Hepatic stellate cell (primary cell): ENCODE measurements at regions not wholly inside any gene's neighbourhood (a gene's known extent, or its start where the extent isn't known, plus 50 kb on each side); places are given as distances from the start of the nearest gene placed in this dataset.

Experiments
- DNase-seq: peaks from one replicate; pipeline ENCODE4 v3.0.0; 2011; ENCODE audit warnings: low spot score

DNA sequence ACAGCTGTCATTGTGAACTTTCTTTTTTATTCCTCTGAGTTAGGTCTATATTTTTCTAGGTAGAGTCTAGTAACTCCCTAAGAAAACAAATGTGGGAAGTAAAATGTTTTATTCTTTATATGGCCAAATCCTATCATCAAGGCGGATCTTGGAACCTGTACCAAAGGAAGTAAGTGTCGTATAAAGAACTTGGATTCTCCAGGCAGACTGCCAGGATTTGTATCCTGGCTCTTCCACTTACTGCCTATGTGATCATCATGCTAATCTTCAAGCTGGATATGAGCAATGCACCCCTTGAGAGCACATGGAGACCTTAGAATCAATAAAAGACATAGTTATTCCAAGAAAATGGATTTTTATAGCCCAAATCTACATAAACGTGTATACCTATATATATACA, 286.5 kb downstream of the PCDH17 start:
- DNase-seq: no peak

DNA sequence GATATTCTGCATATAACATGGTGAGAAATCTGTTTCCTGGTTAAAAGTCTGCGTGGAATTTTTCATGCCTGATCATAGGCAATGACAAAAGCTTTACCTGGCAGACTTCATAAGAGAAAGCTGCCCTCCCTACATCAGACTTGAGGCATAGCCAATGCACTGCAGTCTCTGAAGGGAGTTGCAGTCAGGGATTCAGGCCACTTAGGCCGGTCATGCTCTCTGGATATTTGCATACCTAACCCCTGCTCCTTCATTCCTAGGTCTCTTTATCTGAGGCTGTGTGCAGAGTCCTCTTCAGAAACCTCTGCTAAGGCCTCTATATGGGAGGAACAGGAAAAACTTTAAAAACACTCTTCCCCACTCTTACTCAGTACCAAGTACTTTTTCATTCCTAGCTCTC, 287.4 kb downstream of the PCDH17 start:
- DNase-seq: no peak

DNA sequence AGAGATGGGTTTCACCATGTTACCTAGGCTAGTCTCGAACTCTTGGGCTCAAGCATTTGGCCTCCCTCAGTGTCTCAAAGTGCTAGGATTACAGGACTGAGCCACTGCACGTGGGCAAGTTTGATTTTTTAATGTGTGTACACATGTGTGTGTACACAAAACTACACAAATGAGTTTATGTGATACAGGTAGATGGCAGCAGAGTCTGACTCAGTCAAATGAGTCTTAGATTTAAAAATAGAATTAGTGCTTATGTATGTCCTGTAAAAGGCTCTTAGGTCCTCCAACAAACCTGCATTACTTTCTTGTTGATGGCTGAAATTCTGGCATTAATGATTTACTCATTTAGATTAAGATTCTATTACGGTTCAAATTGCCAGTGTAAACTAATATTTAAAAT, 293.7 kb downstream of the PCDH17 start:
- no peak for DNase-seq

DNA sequence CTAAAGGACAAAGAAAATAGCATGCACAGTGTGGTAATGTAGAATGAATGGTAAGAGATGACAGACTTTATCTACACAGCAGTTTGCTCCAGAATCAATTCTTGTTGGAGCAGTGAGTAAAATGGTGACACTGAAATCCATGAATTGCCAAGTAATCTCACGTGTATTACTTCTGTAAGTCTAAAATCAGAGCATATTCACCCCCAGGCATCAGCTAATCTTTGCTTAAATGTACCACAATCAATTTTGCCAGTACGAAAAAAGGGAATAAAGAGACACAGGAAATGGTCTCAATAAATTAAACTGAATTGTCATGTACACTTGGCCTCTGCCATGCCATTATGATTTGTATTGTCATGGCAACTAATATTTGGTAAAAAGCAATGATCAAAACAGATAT, 294.2 kb downstream of the PCDH17 start:
- no peak for DNase-seq

DNA sequence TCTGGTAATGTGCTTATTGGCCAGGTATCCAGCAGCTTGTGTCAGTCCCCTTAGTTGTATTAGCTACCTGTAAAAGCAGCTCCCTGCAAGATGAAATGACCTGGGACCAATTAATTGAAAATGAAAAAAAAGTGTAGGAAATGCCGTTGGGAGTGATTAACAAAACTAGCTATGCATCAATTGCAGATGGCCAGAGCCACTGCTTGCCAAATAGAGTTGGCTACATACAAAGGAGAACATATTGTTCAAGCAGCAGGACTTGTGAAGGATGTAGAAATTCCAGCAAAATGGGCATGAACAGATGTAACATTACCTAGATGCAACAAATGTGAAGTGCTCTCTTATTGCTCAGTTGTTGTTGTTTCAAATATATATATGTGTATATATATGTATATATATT, 300.5 kb downstream of the PCDH17 start:
- no peak for DNase-seq

DNA sequence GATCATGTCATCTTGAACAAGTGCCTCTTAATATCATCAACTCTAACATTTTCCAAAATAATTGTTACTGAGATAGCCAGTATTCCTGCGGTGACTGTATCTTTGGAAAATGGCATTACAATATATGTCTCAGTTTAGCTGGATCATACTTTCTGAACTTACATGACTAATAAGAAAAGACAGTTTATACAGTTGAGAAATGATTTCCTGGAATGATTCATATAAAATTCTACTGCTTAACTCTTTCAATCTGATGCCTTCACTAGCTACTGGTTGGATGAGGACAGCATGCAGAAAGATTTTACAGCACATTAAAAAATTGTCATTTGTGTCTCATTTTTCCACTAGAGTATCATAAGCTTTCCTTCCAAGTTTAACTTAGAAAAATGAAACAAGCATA, 302.1 kb downstream of the PCDH17 start:
- no peak for DNase-seq

DNA sequence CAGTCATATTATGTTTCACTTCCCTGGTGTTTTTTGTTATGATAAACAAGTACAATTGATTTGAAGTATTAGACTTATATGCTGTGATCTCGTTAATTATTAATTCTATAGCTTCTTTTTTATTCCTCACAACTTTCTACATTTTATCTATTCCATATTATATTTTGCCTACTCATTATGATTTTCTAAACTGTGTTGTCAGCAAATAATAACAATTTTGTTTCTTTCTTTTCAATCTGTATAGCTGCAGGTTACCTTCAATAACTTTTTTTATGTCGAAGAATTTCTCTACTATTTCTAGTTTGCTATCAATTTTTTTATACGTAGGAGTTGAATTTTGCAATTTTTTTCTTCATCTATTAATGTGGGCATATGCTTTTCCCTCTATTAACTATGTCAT, 304.4 kb downstream of the PCDH17 start:
- no peak for DNase-seq

DNA sequence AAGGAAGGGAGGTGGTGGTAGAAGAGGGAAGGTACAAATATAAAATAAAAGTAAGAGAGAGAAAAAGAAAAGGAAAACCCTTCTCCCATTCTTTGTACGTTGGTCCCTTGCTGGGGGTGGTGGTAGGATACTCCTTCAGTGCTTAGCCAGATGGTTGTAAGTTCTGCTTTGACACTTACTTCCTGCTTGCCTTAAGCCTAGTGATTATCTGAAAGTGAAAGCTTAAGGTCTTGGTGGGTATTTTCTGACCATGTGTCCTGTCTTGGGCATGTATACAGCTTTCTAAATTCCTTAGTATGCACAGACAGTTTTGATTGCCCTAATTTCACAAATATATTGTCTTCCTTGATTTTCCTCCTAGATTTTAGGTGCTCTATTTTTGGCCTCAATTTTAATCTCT, 314.8 kb downstream of the PCDH17 start:
- no peak for DNase-seq

DNA sequence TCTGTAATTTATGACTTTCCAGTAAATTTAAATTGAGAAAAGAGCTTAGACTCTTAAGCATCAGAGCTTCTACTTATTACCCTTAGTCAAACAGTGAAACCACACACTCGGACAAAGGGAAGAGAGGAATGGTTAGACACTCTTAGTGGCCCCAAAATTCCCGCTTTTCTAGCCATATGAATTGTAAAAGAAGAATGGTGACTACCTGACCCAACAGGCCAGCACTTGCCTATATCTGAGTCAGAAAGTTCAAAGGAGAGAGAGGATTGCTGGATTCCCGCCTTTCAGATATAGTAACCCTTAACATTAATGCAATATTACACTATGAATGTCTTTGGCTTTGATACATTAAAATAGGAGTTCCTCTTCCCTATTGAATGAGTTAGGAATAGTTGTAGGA, 317.3 kb downstream of the PCDH17 start:
- DNase-seq: no peak

DNA sequence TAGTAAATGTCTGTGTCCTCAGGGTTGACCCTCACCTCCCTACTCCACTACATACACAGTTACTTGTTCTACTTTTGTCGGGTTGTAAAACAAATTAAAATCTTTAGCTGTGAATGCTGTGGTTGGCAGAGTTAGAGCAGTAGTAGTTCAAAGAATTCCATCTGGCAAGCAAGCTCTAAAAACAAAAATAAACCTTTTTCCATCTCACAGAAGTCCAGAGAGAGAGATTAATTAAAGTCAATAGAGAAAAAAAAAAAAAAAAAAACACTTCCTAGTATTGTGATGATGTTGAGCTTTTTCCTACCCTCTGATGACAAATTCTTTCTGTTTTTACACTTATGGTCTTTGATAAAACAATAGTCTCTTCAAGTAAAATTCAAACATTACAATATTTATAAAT, 338.4 kb downstream of the PCDH17 start:
- DNase-seq: no peak

DNA sequence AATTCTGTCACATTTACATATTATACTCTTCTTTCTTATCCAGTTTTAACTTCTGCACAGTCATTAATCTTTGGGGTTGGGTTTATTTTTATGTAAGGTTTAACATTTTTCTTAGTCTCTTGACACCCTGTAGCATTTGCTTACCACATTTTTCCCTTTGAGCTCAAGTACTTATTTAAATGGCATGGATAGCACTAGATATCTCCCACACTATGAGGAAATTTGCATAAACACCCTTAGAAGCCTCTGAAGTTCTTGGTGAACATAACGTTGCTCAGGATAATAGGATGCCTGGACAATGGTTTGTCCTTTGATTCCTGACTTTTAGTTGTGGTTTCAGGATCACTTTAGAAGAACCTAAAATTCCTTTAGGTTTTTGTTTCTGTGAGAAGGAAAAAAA, 338.9 kb downstream of the PCDH17 start:
- no peak for DNase-seq

DNA sequence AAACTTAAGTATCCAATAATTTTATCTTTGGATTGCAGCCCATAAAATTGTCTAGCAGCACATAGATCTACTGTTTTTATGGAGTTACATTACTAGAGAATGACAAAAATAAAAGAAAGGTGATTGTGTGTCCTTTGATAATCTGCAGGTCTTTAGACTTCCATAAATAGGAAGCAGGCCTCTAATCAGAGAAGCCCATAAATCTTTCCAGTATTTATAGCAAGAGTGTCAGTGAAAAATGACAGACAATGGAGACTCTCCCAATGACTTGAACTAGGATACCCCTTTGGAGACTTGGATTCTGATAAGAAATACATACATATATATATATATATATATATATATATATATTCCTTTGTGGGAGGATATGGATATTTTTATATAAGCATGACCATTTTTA, 351.2 kb downstream of the PCDH17 start:
- DNase-seq: no peak

DNA sequence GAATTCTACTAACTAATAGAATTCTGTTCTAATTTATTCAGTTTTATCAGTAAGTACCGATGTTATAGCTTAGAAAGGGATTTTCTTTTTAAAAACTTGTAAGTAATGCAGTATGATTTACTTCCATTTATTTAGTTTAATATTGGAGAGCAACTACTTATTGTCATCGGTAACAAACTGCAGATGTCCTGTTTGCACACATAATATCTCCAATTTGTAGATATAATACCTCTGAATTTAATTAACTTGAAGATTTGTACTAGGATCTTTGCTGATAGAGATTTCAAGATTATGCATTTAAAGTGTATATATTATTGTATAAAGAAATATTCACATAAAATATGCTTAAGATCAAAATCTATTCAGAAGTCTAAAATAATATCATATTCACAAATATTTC, 356.7 kb downstream of the PCDH17 start:
- no peak for DNase-seq

DNA sequence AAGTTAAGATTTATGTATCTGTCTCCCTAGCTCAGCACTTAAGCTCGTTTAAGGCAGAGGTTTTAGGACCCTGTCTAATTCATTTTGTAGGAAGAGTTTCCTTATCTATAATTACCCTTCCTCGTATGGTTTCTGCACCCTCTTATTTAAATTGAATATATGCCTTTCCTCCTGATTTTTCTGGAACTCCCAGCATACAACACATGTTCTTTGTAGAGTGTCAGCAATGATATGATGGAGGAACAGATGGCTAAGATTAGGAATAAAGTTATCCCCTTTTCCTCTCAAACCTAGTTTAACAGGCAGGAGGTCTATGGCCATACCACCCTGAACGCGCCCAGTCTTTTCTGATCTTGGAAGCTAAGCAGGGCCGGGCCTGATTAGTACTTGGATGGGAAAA, 359.5 kb downstream of the PCDH17 start:
- DNase-seq: no peak

DNA sequence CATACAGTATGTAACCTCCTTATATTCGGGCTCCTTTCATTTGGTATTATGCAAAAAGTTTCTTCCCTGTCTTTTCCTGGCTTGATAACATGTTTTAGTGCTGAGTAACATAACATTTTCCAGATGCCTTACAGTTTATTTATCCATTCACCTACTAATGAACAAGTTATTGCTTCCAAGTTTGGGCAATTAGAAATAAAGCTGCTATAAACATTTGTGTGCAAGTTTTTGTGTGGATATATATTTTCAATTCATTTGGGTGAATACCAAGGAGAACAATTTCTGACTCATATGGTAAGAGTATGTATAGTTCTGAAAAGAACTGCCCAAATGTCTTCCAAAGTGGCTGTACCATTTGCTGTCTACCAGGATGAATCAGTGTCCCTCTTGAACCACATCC, 360.9 kb downstream of the PCDH17 start:
- DNase-seq: no peak

DNA sequence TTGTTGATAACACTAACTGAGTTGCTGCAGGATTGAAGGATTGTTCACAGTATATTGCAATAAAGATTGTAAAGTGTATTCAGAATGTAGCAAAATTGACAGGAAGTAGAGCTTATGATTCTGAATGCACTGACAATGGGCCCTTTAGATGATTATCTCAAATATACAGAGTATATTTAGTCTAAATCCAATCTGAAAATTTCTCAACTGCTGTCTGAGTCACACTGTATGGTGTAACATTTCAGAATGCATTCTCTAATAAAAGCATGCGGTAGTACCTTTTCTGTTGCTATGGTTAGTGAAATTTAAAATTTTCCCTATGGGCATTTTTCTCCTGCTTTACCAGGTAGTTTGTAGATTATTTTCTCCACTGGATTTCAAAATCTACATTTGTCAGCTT, 365.2 kb downstream of the PCDH17 start:
- DNase-seq: no peak

DNA sequence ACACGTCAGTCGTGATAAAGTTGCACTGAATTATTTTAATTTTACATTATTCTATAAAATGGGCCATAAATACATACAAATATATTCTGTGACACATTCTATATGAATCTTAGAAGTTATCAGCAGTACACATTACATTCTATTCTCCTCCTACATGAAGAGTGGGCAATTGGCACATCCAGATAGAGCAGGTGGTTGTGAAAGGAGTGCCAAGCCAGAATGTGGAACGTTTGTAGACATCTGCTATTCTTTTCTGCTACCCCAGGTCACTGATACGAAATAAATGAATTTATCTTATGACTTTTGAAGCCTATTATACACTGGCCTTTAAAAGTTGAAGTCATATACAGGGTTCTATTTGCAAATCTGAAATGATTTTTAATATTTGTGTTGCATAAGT, 373.2 kb downstream of the PCDH17 start:
- DNase-seq: no peak

DNA sequence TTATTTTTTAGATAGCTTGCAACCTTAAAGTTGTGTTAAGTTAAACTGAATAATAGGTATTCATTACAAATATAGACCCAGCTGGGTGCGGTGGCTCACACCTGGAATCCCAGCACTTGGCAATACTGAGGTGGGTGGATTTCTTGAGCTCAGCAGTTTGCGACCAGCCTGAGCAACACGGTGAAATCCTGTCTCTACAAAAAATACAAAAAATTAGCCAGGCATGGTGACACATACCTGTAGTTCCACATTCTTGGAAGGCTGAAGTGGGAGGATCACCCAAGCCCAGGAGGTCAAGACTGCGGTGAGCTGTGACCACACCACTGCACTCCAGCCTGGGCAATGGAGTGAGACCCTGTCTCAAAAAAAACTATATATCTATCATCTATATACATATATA, 386.5 kb downstream of the PCDH17 start:
- no peak for DNase-seq

DNA sequence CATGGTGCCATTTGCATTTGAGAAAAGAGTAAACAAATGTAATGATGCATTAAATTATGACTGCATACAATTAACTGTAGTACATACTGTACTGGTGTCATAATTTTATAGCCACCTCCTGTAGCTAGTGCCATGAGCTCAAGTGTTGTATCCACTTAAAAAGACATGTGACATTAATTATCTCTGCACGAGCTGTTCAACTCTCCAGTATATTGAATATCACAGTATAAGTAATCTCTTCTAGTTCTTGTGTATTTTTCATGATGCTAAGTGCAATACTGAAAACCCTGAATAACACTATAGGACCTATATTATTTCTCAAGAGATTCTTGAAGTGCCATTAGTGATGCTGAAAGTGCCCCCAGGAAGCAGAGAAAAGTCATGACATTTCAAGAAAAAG, 387.3 kb downstream of the PCDH17 start:
- DNase-seq: no peak

DNA sequence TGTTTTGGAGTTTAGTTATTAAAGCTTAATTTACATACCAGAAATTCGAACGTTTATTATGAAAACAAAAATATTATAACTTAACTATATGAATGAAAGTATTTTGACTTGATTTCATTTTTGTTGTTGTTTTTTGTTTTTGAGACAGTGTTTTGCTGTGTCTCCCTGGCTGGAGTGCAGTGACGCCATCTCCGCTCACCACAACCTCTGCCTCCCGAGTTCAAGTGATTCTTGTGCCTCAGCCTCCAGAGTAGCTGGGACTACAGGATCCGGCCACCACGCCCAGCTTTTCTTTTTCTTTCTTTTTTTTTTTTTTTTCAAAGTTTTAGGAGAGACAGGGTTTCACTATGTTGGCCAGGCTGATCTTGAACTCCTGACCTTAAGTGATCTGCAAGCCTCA, 392.6 kb downstream of the PCDH17 start:
- no peak for DNase-seq

DNA sequence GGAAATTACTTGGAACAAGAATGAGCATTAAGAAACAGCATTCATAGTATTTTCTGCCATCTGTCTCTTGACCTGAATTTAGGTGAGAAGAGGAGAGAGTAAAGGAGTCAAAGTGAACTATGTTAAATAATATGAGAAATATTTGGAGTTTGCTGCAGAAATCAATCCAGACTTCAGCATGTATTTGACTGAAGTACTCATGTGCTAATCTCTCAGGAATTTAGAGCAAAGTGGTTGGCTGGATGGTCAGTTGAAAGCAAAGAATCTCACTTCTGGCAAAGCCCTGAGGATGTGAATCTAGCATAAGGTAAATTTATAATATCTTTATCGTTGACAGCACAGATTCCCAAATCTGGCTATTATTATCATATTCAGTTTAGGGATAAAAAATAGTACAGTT, 394.3 kb downstream of the PCDH17 start:
- DNase-seq: no peak

DNA sequence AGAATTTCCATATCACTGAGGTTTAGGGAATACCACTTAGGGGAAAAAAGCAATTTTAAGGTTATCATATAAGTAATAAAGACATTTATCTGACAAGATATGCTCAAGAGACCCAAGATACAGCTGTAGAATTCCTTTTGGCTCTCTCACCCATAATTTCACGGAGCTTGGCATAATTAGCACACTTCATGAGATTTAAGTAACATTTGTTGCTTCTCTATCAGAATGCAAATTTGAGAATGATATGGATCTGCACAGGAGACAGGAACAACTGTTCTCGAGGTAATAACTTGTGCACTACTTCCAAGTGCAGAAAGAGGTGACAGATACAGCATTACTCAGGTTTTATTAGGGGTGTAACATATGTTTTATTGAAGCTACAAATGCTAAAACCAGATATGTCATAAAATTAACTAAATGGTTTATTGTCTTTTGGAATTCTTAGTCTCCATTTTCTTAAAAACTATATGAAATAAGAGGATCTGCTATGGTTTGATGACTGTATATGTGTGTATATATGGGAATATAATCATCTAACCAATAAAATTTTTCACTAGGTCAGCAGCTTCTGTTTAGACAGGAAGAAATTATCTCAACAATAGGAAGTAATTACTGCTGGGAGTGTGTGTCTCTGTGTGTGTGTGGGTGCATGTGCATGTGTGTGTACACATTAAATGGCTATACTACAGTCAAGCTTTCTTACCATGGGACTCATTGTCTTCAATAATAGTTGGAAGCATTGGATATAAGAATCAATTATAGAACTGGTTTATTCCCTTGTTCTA, 401.3 kb downstream of the PCDH17 start:
- DNase-seq: no peak

DNA sequence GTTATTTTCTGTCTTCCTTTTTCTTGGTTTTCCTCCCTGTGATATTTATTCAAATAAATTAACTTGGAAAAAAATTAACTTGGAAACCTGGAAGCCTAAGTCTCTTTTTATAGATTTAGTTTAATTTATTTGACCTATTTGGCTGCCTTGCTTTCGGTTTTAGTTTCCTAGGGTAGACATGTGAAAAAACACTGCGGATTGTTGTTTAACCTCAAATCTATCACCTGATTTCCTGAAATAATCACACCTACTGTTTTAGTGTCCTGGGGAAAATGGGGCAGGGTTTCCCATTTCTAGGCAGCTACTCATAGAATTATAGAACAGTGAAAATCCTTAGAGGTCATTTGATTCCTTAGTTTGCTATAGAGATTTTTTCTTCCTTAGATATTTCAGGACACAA, 412.4 kb downstream of the PCDH17 start:
- DNase-seq: no peak

DNA sequence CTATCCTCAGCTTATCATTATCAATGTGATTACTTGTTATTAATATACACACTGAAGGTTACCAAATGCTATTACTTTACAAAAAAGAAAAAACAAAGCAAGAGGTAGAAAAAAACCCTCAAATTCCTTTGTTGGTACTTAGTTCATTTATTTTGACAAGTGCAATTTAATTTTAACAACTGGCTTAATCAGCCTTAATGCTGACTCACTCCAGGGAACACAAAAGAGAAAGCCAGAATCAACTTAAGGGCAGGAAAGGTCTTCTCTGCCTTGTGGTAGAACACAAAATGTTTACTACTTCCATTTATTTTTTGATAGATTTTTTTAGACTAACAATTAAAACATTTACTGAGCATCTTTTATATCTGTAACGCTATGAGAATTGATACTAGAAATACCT, 417.1 kb downstream of the PCDH17 start:
- DNase-seq: no peak

DNA sequence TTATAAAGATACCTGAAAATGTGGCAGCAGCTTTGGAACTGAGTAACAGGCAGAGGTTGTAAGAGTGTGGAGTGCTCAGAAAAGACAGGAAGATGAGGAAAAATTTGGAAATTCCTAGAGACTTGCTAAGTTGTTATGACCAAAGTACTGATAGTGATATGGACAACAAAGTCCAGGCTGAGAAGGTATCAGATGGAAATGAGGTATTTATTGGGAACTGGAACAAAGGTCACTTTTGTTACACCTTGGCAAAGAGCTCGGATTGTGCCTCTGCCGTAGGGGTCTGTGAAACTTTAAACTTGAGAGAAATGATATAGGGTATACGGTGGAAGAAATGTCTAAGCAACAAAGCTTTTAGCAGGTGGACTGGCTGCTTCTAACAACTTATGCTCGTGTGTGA, 419.9 kb downstream of the PCDH17 start:
- no peak for DNase-seq
